ENCODE measurements at regions not wholly inside any gene's neighbourhood (a gene's known extent, or its start where the extent isn't known, plus 50 kb on each side); places are given as distances from the start of the nearest gene placed in this dataset.

DNA sequence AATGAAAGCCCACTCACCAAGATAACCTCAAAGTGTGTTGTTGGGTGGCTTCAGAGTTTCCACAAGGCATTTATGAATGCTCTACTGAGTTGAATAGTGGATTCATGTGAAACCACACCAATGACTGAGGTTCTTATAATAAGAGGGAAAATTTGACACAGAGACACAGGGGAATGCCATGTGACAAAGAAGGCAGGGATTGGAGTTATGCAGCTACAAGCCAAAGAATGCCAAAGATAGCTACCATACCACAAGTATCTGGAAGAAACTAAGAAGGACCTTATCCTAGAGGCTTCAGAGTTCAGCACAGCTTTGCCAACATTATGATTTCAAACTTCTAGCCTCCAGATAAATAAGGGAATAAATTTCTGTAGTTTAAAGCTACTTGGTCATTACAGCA is 68.0 kb upstream of the PCDH15 start:
- TF ChIP-seq, protein P1, sequence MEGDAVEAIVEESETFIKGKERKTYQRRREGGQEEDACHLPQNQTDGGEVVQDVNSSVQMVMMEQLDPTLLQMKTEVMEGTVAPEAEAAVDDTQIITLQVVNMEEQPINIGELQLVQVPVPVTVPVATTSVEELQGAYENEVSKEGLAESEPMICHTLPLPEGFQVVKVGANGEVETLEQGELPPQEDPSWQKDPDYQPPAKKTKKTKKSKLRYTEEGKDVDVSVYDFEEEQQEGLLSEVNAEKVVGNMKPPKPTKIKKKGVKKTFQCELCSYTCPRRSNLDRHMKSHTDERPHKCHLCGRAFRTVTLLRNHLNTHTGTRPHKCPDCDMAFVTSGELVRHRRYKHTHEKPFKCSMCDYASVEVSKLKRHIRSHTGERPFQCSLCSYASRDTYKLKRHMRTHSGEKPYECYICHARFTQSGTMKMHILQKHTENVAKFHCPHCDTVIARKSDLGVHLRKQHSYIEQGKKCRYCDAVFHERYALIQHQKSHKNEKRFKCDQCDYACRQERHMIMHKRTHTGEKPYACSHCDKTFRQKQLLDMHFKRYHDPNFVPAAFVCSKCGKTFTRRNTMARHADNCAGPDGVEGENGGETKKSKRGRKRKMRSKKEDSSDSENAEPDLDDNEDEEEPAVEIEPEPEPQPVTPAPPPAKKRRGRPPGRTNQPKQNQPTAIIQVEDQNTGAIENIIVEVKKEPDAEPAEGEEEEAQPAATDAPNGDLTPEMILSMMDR (IDR thresholded peaks at IDR 0.05): no peak
- TF ChIP-seq POLR2A (IDR thresholded peaks at IDR 0.05): no peak

All from uterus (tissue), 2 donors.